GM12878 (cell line): ENCODE measurements at regions not wholly inside any gene's neighbourhood (a gene's known extent, or its start where the extent isn't known, plus 50 kb on each side); places are given as distances from the start of the nearest gene placed in this dataset.

Experiments
- ATAC-seq: fragments of 200-7000 bp; cut with Tn5 transposase; 3 replicates; pipeline ENCODE4 v1.9.1; 2020; ENCODE audit warnings: mild to moderate bottlenecking, moderate library complexity
- BruUV-seq: library from RNA; stranded (reverse); fragments of 400-500 nt; replicated peaks from 2 replicates; lab custom pipeline; 2021; lab: Mats Ljungman, UMichigan
- CTCF ChIA-PET: fragments of 300-600 bp; sonication (Branson Sonifier 250); formaldehyde crosslinking; extraction: SDS; loops from one replicate; lab custom pipeline; 2021; ENCODE audit warnings: inconsistent platforms; lab: Yijun Ruan, JAX
- POLR2A ChIA-PET: fragments of 350-600 bp; formaldehyde crosslinking; extraction: SDS; loops from one replicate; lab custom pipeline; 2021; ENCODE audit warnings: inconsistent platforms; lab: Charles Lee
- RAD21 ChIA-PET: fragments of 300-600 bp; sonication (Branson Sonifier 250); formaldehyde crosslinking; loops from one replicate; lab custom pipeline; 2023; ENCODE audit warnings: antibody characterized with exemption; ENCODE audit not compliant: unreplicated experiment; lab: Charles Lee
- SMC1A ChIA-PET: fragments of 300-600 bp; sonication (Branson Sonifier 250); formaldehyde crosslinking; loops from one replicate; lab custom pipeline; 2023; ENCODE audit not compliant: unreplicated experiment, uncharacterized antibody; lab: Charles Lee
- DNase-seq: peaks from one replicate; pipeline ENCODE4 v3.0.0-alpha.2; 2011; ENCODE audit warnings: low read depth, low spot score
- FAIRE-seq: peaks from 3 replicates; lab custom pipeline; 2011; peaks lifted over from hg19 to GRCh38; lab: Jason Lieb, UNC
- H2AFZ ChIP-seq: 2 replicates; pipeline ENCODE4 v1.6.0; 2011; ENCODE audit warnings: low read depth, low read length, control low read depth; ENCODE audit not compliant: control insufficient read depth
- H3K27ac ChIP-seq: 2 replicates; pipeline ENCODE4 v1.5.1; 2011; ENCODE audit warnings: control low read depth; ENCODE audit not compliant: control insufficient read depth, insufficient read depth
- H3K27me3 ChIP-seq, 2 experiments: replicated peaks in 1 of 2; 2 replicates each; pipeline versions ENCODE4 v1.6.0 to v1.6.1; 2011; ENCODE audit warnings: low read length in 1 of 2; ENCODE audit not compliant: control insufficient read depth in 2 of 2, insufficient read depth in 2 of 2
- H3K36me3 ChIP-seq, 2 experiments: 2 replicates each; pipeline ENCODE4 v1.5.1; 2011; ENCODE audit warnings: low read length in 1 of 2; ENCODE audit not compliant: control insufficient read depth in 2 of 2, insufficient read depth in 2 of 2
- H3K4me1 ChIP-seq: 2 replicates; pipeline ENCODE4 v1.6.1; 2011; ENCODE audit warnings: mild to moderate bottlenecking, low read length, moderate library complexity, mixed read lengths; ENCODE audit not compliant: control insufficient read depth, insufficient read depth
- H3K4me2 ChIP-seq: 2 replicates; pipeline ENCODE4 v1.6.0; 2011; ENCODE audit warnings: control low read depth; ENCODE audit not compliant: control insufficient read depth, insufficient read depth
- H3K4me3 ChIP-seq: fragments of 200-600 bp; sonication (generic); 2 replicates; pipeline ENCODE4 v1.5.1; 2016
- H3K79me2 ChIP-seq: 2 replicates; pipeline ENCODE4 v1.6.0; 2011; ENCODE audit warnings: low read length; ENCODE audit not compliant: control insufficient read depth, insufficient read depth
- H3K9ac ChIP-seq: 2 replicates; pipeline ENCODE4 v1.8.0; 2011; ENCODE audit warnings: low read length, control low read depth, mixed read lengths; ENCODE audit not compliant: control insufficient read depth, insufficient read depth
- H3K9me3 ChIP-seq: replicated peaks from 3 replicates; pipeline ENCODE4 v1.5.1; 2011; ENCODE audit warnings: mild to moderate bottlenecking, low read length; ENCODE audit not compliant: control insufficient read depth, insufficient read depth
- H4K20me1 ChIP-seq: 2 replicates; pipeline ENCODE4 v1.6.0; 2011; ENCODE audit not compliant: control insufficient read depth, insufficient read depth
- CEBPB ChIP-seq, 2 experiments: fragments of 150-350 bp in 1 of 2; IDR thresholded peaks; 2 replicates each; pipeline ENCODE4 v1.6.1; 2012 to 2014; ENCODE audit warnings: low read depth in 2 of 2, low read length in 2 of 2, borderline replicate concordance in 1 of 2, inconsistent platforms in 1 of 2
- EP300 ChIP-seq, 2 experiments: fragments of 150-350 bp in 1 of 2; IDR thresholded peaks; 2 replicates each; pipeline ENCODE4 v1.6.1; 2011 to 2012; ENCODE audit warnings: low read depth in 2 of 2, low read length in 2 of 2, borderline replicate concordance in 1 of 2, improper control_type of control experiment in 1 of 2, inconsistent platforms in 1 of 2; ENCODE audit not compliant: control insufficient read depth in 1 of 2
- EZH2 ChIP-seq: IDR thresholded peaks from 2 replicates; pipeline ENCODE4 v1.6.1; 2012; ENCODE audit warnings: low read depth, mild to moderate bottlenecking, control low read depth, inconsistent platforms, low read length, borderline replicate concordance; ENCODE audit not compliant: control insufficient read depth
- FOXK2 ChIP-seq: fragments of 450-650 bp; IDR thresholded peaks from 2 replicates; pipeline ENCODE4 v1.6.1; 2017; ENCODE audit warnings: mild to moderate bottlenecking, moderate library complexity
- HDAC2 ChIP-seq: fragments of 200-600 bp; sonication (generic); IDR thresholded peaks from 2 replicates; pipeline ENCODE4 v1.6.1; 2017
- NFIC ChIP-seq: IDR thresholded peaks from 2 replicates; pipeline ENCODE4 v1.6.1; 2012; ENCODE audit warnings: low read depth, mild to moderate bottlenecking, inconsistent platforms, low read length, moderate library complexity
- POLR2A ChIP-seq: IDR thresholded peaks from 2 replicates; pipeline ENCODE4 v1.6.1; 2011; ENCODE audit warnings: low read depth, mild to moderate bottlenecking, low read length
- PRDM15 ChIP-seq: fragments of 450-650 bp; formaldehyde crosslinking; IDR thresholded peaks from 2 replicates; pipeline ENCODE4 v1.4.0; 2020; ENCODE audit warnings: mild to moderate bottlenecking, moderate library complexity
- RELA ChIP-seq: fragments of 450-650 bp; IDR thresholded peaks from 2 replicates; pipeline ENCODE4 v1.8.0; 2014; ENCODE audit warnings: borderline replicate concordance; ENCODE audit not compliant: partially characterized antibody
- RELB ChIP-seq: fragments of 450-650 bp; IDR thresholded peaks from 2 replicates; pipeline ENCODE4 v1.6.1; 2017; ENCODE audit warnings: low read depth, mild to moderate bottlenecking, moderate library complexity
- RFX5 ChIP-seq: IDR thresholded peaks from 2 replicates; pipeline ENCODE4 v1.6.1; 2011; ENCODE audit warnings: low read depth, low read length, improper control_type of control experiment
- RUNX3 ChIP-seq: IDR thresholded peaks from 2 replicates; pipeline ENCODE4 v1.6.1; 2012; ENCODE audit warnings: low read length, inconsistent platforms
- SPI1 ChIP-seq: IDR thresholded peaks from 2 replicates; pipeline ENCODE4 v1.6.1; 2011; ENCODE audit warnings: low read depth, mild to moderate bottlenecking, low read length, moderate library complexity, borderline replicate concordance; ENCODE audit not compliant: insufficient read depth
- SRF ChIP-seq, 2 experiments: IDR thresholded peaks; 2 replicates each; pipeline ENCODE4 v1.6.1; 2011; ENCODE audit warnings: low read depth in 2 of 2, low read length in 2 of 2, mild to moderate bottlenecking in 1 of 2, moderate library complexity in 1 of 2
- USF1 ChIP-seq: IDR thresholded peaks from 2 replicates; pipeline ENCODE4 v1.6.1; 2011; ENCODE audit warnings: borderline replicate concordance, low read depth, mild to moderate bottlenecking, moderate library complexity, mixed read lengths, low read length; ENCODE audit not compliant: insufficient read depth; ENCODE audit errors: extremely low read length
- WRNIP1 ChIP-seq: IDR thresholded peaks from 2 replicates; pipeline ENCODE4 v1.6.1; 2011; ENCODE audit warnings: low read depth, low read length, improper control_type of control experiment, borderline replicate concordance
- WGBS: methylation state at CpG from one replicate; pipeline ENCODE4 v1.1.6; 2016; ENCODE audit warnings: low lambda C conversion rate; ENCODE audit not compliant: insufficient replicate concordance, insufficient coverage; ENCODE audit errors: missing lambda C conversion rate; 5-methylcytosine and 5-hydroxymethylcytosine counted together
- in situ Hi-C: fragments of 300-500 bp; cut with MboI; formaldehyde crosslinking; loops from 9 replicates; pipeline ENCODE4 v1.14.3; 2018; ENCODE audit warnings: mixed read lengths
- intact Hi-C: fragments of 100-400 bp; cut with micrococcal nuclease; formaldehyde crosslinking; loops from one replicate; pipeline ENCODE4 v1.14.2; 2022; ENCODE audit not compliant: unreplicated experiment

GRCh38 chr15:35311615-35312014 lies 226.5 kb upstream of the NANOGP8 start (continued):
- no peak for TF ChIP-seq PRDM15 (CRISPR knock-in tag)
- TF ChIP-seq SRF (IDR thresholded peaks at IDR 0.05; ENCODE audit: low read depth in 2 of 2, low read length in 2 of 2): no peak

GRCh38 chr15:35309886-35310285 lies 224.8 kb upstream of the NANOGP8 start:
- FAIRE-seq: no peak

More at GRCh38 chr15:35309886-35310285, 224.8 kb upstream of the NANOGP8 start:
- TF ChIP-seq SPI1 (no peak), EZH2 (no peak), FOXK2 (no peak), POLR2A (no peak), NFIC (no peak), RUNX3 (no peak), USF1 (no peak), HDAC2 (no peak), CEBPB (IDR thresholded peaks at IDR 0.05; ENCODE audit: borderline replicate concordance in 1 of 2, low read depth in 2 of 2, low read length in 2 of 2) (no peak), RELB (no peak), RELA (no peak), EP300 (IDR thresholded peaks at IDR 0.05; ENCODE audit: borderline replicate concordance in 1 of 2, control insufficient read depth in 1 of 2, low read depth in 2 of 2, low read length in 2 of 2) (no peak), WRNIP1 (no peak), RFX5 (no peak)
- in situ Hi-C loops: no loop called here
- ChIA-PET POLR2A (interaction anchor here (0.6 kb wide), 1 partner anchor 464 kb away, joined by 4 read pairs; no protein-coding TSS in a partner anchor), RAD21 (no interaction called here), CTCF (no interaction called here), SMC1A (no interaction called here)
- H3K79me2 ChIP-seq: no peaks in the 10 kb centered on the region
- no peaks in the 10 kb centered on the region for H3K36me3 ChIP-seq
- no peak overlapping the region for H3K27ac ChIP-seq
- no peak overlapping the region for H3K4me2 ChIP-seq
- DNase-seq (no peak), ATAC-seq (no peak)
- H3K27me3 ChIP-seq: no peaks in the 10 kb centered on the region
- H3K4me3 ChIP-seq: no peak overlapping the region
- no peaks in the 10 kb centered on the region for H4K20me1 ChIP-seq
- intact Hi-C loops: no loop called here
- BruUV-seq: no TSS peak
- peaks cover 4% of the 10 kb centered on the region for H3K4me1 ChIP-seq
- H3K9me3 ChIP-seq: no peaks in the 10 kb centered on the region
- H2AFZ ChIP-seq: no peak overlapping the region
- 42% methylated on average over 3 of the region's 3 CpGs for WGBS
- no peak overlapping the region for H3K9ac ChIP-seq
